HG03135 (cell line): ENCODE measurements at regions not wholly inside any gene's neighbourhood (a gene's known extent, or its start where the extent isn't known, plus 50 kb on each side); places are given as distances from the start of the nearest gene placed in this dataset.
"Not testable (repeated sequence)": the region's sequence is repeated elsewhere in the genome, so short reads cannot be mapped to it uniquely, and the experiment has no call there.

ENCODE experiments used
- ATAC-seq: cut with Tn5 transposase; IDR thresholded peaks from one replicate; pipeline ENCODE4 v1.9.1; 2021; ENCODE audit warnings: mild to moderate bottlenecking, moderate library complexity; ENCODE audit not compliant: unreplicated experiment

GRCh38 chr13:80083853-80084676, 256.9 kb downstream of the SPRY2 start:
- ATAC-seq, result no peak

DNA sequence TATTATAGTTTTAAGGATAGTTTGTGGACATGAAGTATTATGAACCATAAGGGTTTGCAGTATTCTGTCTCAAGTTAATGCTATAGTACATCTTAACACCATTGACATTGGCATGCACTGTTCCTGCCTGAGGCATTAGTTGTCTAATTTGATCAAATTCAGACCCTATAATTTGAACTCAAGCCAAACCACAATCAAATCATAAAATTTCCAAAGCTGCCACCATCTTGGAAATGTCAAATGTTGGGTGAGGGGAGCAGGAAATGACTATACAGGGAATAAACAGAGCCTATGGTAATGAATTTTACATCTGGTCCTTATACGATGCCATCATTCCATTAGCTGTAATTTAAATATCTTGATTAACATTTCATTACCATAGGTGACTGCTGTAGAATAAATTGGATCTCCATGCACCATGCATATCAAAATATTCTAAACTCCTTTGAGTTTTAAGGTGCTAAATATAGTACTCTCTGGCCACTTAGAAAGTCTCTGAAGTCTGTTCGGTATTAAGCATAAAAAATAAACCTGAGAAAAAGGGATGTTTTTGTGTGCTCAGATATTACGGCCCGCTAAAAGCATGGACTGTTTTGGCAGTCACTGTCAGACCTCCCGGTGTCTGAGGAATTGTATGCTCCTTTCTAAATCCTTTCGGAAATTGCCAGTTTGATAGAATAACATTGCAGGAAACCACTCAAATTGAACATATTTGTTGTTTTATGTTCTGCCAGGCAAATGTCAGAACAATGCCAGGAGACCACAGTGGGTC, 257.7 kb downstream of the SPRY2 start:
- no peak for ATAC-seq

- no peak for ATAC-seq
Measured at GRCh38 chr13:80082396-80083080, 258.4 kb downstream of the SPRY2 start.

DNA sequence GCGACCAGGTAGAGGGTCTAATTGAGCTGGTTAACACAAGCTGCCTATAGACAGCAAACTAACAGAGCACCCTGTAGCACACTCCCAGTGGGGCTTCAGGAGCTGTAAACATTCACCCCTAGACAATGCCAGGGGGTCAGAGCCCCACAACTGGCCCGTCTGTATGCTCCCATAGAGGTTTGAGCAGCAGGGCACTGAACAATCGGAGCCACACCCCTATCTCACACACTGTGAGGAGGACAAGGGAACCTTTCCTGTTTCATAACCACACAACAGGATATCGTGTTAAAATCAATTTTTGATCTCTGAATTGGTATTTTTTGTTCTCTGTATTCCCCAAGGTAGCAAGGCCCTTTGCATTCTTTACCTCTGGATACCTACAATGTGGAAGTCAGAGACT, 266.1 kb downstream of the SPRY2 start:
- no peak for ATAC-seq

GRCh38 chr13:80074143-80074752, 266.7 kb downstream of the SPRY2 start:
- ATAC-seq, result no peak

GRCh38 chr13:80072231-80072630, 268.7 kb downstream of the SPRY2 start:
- no peak for ATAC-seq

GRCh38 chr13:80070024-80070703, 270.8 kb downstream of the SPRY2 start:
- no peak for ATAC-seq

- ATAC-seq, result no peak
Measured at GRCh38 chr13:80069374-80069773, 271.6 kb downstream of the SPRY2 start.

- no peak for ATAC-seq
Measured at GRCh38 chr13:80065996-80066395, 274.9 kb downstream of the SPRY2 start.

GRCh38 chr13:80062416-80062815, 278.5 kb downstream of the SPRY2 start:
- ATAC-seq, result not testable (repeated sequence)

DNA sequence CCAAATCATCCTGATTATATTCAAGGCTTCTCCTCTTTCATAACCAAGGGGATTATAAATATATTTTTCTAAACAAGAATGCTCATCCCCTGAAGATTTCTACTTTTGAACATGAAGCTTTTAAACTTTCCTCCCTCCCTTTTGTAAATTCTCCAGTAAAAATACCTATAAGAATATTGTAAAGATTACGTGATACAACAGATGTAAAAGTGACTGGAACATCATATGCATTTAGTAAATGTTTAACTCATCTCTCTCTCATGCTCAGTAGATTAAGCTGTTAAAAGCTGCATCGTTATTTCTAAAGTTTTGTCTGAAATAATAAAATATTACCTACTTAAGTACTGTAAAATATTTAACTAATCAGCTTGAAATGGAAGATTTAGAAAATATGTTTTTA, 281.1 kb downstream of the SPRY2 start:
- no peak for ATAC-seq

GRCh38 chr13:80058626-80059025, 282.3 kb downstream of the SPRY2 start:
- ATAC-seq, result no peak

- ATAC-seq, result no peak
Measured at GRCh38 chr13:80055847-80056246, 285.1 kb downstream of the SPRY2 start.

DNA sequence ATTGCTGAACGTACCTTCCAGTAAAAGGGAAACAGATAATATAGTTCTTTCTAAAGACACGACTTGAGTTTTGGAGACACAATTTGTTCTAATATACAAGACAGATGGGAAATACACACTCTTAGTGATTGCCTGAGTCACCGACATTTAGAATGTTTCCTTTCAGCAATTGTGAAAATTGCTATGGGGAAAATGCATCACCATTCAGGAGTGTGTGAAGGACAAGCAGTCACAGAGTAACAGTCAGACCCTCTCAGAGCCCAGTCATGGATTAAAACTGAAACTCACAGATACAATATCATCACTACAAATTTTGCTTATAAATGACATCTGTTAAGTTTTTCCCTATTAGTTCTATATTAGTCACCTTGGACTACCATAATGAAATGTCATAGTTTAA, 286.1 kb downstream of the SPRY2 start:
- ATAC-seq, result no peak

GRCh38 chr13:80052286-80052685, 288.6 kb downstream of the SPRY2 start:
- ATAC-seq, result no peak

- no peak for ATAC-seq
Measured at GRCh38 chr13:80050252-80050651, 290.7 kb downstream of the SPRY2 start.

GRCh38 chr13:80048802-80049201, 292.1 kb downstream of the SPRY2 start:
- ATAC-seq, result peak; percentile 99

GRCh38 chr13:80048030-80048429, 292.9 kb downstream of the SPRY2 start:
- no peak for ATAC-seq

DNA sequence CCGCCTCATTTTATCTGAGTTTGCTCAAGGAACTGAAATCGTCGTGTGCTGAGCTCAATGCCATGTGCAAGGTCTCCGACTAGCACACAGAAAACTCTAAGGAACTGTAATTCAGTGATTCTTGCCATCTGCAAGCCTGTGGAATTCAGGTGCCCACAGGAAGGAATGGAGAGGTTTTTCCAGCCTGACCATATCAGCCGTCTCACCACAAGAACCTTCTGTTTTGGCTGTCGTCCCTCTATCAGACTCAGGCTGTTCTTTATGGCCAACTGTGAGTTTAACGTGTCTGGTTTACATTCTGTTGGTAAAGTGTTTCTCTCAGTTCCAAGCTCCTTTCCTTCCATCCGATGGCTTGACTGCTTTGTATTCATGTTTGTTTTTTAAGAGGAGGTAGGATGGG, 293.5 kb downstream of the SPRY2 start:
- ATAC-seq, result no peak

- ATAC-seq, result no peak
Measured at GRCh38 chr13:80040981-80041317, 300.0 kb downstream of the SPRY2 start.
